HEK293T (cell line): ENCODE measurements at regions not wholly inside any gene's neighbourhood (a gene's known extent, or its start where the extent isn't known, plus 50 kb on each side); places are given as distances from the start of the nearest gene placed in this dataset.
A peak's percentile ranks its signal among the peaks of the same experiment; 100 is the strongest.

ENCODE experiments used
- CTCF ChIA-PET: fragments of 350-600 bp; formaldehyde crosslinking; extraction: SDS; loops from one replicate; lab custom pipeline; 2021; ENCODE audit warnings: antibody characterized with exemption, inconsistent platforms; lab: Yijun Ruan, JAX
- POLR2A ChIA-PET: fragments of 350-600 bp; formaldehyde crosslinking; extraction: SDS; loops from one replicate; lab custom pipeline; 2020; ENCODE audit warnings: antibody characterized with exemption, inconsistent platforms; lab: Yijun Ruan, JAX
- DNase-seq: peaks from one replicate; pipeline ENCODE4 v3.0.0; 2012; ENCODE audit warnings: mixed read lengths; ENCODE audit errors: extremely low spot score
- ARNT ChIP-seq: fragments of 450-650 bp; IDR thresholded peaks from 2 replicates; pipeline ENCODE4 v1.6.1; 2017; ENCODE audit warnings: mild to moderate bottlenecking
- BHLHE40 ChIP-seq: fragments of 450-650 bp; IDR thresholded peaks from 2 replicates; pipeline ENCODE4 v1.6.1; 2016; ENCODE audit warnings: mild to moderate bottlenecking, moderate library complexity, borderline replicate concordance
- CTBP1 ChIP-seq: fragments of 450-650 bp; IDR thresholded peaks from 2 replicates; pipeline ENCODE4 v1.6.1; 2016; ENCODE audit warnings: borderline replicate concordance
- ELF4 ChIP-seq: fragments of 450-650 bp; IDR thresholded peaks from 2 replicates; pipeline ENCODE4 v1.6.1; 2017; ENCODE audit warnings: antibody characterized with exemption
- FOXA1 ChIP-seq: fragments of 450-650 bp; IDR thresholded peaks from 2 replicates; pipeline ENCODE4 v1.6.1; 2016; ENCODE audit warnings: mild to moderate bottlenecking
- FOXK2 ChIP-seq: fragments of 450-650 bp; IDR thresholded peaks from 2 replicates; pipeline ENCODE4 v1.6.1; 2016; ENCODE audit warnings: mild to moderate bottlenecking
- FOXM1 ChIP-seq: fragments of 450-650 bp; IDR thresholded peaks from 2 replicates; pipeline ENCODE4 v1.6.1; 2017; ENCODE audit warnings: mild to moderate bottlenecking, borderline replicate concordance
- HDGF ChIP-seq: fragments of 450-650 bp; IDR thresholded peaks from 2 replicates; pipeline ENCODE4 v1.6.1; 2017; ENCODE audit warnings: antibody characterized with exemption, borderline replicate concordance
- L3MBTL2 ChIP-seq: fragments of 450-650 bp; conservative IDR thresholded peaks from 2 replicates; pipeline ENCODE4 v1.6.1; 2016; ENCODE audit warnings: mild to moderate bottlenecking
- LEF1 ChIP-seq: fragments of 450-650 bp; IDR thresholded peaks from 2 replicates; pipeline ENCODE4 v1.6.1; 2017; ENCODE audit warnings: mild to moderate bottlenecking, borderline replicate concordance
- NFRKB ChIP-seq: fragments of 450-650 bp; IDR thresholded peaks from 2 replicates; pipeline ENCODE4 v1.6.1; 2016; ENCODE audit warnings: mild to moderate bottlenecking, moderate library complexity
- PKNOX1 ChIP-seq: fragments of 450-650 bp; IDR thresholded peaks from 2 replicates; pipeline ENCODE4 v1.6.1; 2016
- SP1 ChIP-seq: fragments of 450-650 bp; IDR thresholded peaks from 2 replicates; pipeline ENCODE4 v1.6.1; 2017
- SUZ12 ChIP-seq: fragments of 450-650 bp; IDR thresholded peaks from 2 replicates; pipeline ENCODE4 v1.6.1; 2016; ENCODE audit warnings: mild to moderate bottlenecking
- TARDBP ChIP-seq: fragments of 450-650 bp; IDR thresholded peaks from 2 replicates; pipeline ENCODE4 v1.6.1; 2016
- ZNF384 ChIP-seq: fragments of 450-650 bp; IDR thresholded peaks from 2 replicates; pipeline ENCODE4 v1.6.1; 2016

DNA sequence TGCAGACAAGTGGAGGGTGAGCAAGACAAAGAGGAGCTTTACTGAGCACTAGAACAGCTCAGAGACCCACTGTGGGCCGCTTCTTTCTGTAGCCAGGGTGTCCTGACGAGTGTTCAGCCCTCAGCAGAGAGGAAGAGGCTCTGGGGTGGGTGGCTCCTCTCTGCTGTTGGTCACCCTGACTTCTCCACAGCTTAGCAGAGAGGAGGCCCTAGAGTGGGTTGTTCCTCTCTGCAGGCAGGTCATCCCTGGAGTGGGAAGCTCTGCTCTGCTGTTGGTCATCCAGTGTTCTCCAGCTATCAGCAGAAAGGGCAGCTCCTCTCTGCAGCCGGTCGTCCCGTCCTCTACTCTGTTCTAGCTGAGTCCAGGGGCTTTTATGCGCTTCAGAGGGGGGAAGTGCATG is 286.5 kb downstream of the ICOS start:
- TF ChIP-seq BHLHE40 (no peak), FOXA1 (no peak), ARNT (no peak)
- ChIA-PET CTCF (no interaction called here), POLR2A (no interaction called here)
- no peak for DNase-seq

GRCh38 chr2:204223544-204223943 is 287.0 kb downstream of the ICOS start:
- DNase-seq, result no peak
- ChIA-PET POLR2A (no interaction called here), CTCF (no interaction called here)
- TF ChIP-seq TARDBP, result no peak
- TF ChIP-seq CTBP1, result no peak
- no peak for TF ChIP-seq L3MBTL2
- TF ChIP-seq NFRKB, result no peak
- TF ChIP-seq ARNT, result no peak
- TF ChIP-seq FOXK2, result no peak

DNA sequence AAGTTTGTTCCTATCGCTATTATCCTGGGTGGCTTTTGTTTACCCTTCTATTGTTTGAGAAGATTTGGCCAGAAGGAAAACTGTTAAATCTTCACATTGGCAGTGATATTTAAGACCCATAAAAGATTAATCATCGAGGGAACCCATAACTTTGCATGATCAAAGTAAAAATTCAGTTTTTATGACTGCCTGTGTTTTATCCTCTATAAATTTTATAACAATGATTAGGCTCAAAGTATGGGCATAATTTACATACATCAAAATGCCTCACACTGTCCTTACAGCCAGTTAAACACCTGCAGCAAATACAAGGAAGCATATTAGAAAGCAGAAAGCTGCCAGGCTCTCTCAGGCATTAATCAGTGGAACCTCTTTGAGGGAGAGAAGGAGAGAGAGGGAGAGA is 289.1 kb downstream of the ICOS start:
- no peak for DNase-seq
- ChIA-PET CTCF (no interaction called here), POLR2A (no interaction called here)
- TF ChIP-seq BHLHE40 (no peak), PKNOX1 (peak; percentile 58; the same call in 1 of the 2 replicates), ELF4 (no peak)

GRCh38 chr2:204226305-204226880 is 289.8 kb downstream of the ICOS start:
- TF ChIP-seq TARDBP (no peak), SUZ12 (no peak), ELF4 (no peak)
- CTCF ChIA-PET, result interaction anchor here (0.6 kb wide), 1 partner anchor 157 kb away, joined by 4 read pairs; no protein-coding TSS in a partner anchor
- POLR2A ChIA-PET, result no interaction called here
- no peak for DNase-seq

DNA sequence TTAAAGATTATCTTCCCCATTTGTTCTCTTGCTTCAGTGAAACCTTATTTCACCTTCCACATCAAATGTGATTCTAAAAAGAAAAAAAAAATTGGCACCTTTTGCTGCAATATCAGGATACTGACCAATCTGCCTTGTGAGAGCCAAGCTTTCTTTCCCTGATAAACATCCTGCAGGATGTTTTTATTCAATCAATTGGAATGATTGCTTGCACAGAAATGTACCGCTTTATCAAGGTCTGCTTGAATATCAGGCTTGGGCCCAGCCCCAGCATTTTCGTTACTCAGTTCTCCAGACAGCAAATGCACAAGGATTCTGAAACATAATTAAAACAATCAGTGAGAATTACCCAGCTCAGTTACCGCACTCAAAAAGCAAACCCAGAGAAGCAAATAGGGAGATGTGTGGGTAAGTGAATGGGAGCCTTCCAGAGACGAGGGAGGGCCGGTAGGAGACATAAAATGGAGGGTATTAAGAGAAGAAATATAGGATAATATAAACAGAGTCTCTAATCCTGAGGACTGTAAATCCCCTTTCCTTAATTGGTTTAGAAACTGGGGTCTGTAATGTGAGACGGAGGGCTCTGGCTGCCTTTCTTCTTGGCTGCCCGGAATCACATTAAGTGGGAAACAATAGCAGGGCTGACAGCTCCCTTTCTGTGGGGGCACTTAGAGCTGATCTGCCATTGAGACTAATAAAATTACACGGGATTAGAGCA is 291.8 kb downstream of the ICOS start:
- TF ChIP-seq PKNOX1, result peak; percentile 49; the same call in 1 of the 2 replicates
- no peak for TF ChIP-seq FOXK2
- ChIA-PET CTCF (interaction anchor here (1.1 kb wide), 1 partner anchor 83 kb away, joined by 3 read pairs; no protein-coding TSS in a partner anchor), POLR2A (interaction anchor here (0.7 kb wide), 1 partner anchor 10 kb away, joined by 3 read pairs; no protein-coding TSS in a partner anchor)
- peak; percentile 29 for DNase-seq

GRCh38 chr2:204234248-204234647 is 297.7 kb downstream of the ICOS start:
- CTCF ChIA-PET, result no interaction called here
- TF ChIP-seq L3MBTL2 (no peak), SUZ12 (no peak), LEF1 (no peak), FOXK2 (no peak), TARDBP (no peak), PKNOX1 (no peak), FOXM1 (no peak), HDGF (no peak), ZNF384 (no peak), BHLHE40 (no peak)
- no peak for DNase-seq
- POLR2A ChIA-PET, result no interaction called here

DNA sequence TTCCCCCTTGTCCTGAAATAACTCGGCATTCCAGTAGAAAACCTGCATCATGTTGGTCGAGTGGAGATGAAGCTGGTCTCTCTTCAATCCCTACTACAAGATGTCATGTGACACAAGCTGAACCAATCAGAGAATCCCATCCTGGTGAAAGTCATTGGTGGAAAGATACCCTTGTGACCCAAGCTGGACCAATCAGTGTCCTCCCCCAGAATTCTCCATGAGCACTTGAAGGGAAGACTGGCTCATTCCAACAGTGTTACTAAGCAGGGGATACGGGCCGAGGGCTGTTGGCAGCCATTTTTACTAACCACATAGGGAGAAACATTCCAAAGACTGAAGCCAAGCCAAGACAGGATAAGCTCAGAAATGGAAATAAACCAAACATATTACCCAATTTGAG is 298.3 kb downstream of the ICOS start:
- TF ChIP-seq SP1 (no peak), BHLHE40 (no peak), SUZ12 (no peak), L3MBTL2 (no peak), ELF4 (no peak), FOXK2 (no peak), FOXA1 (no peak), CTBP1 (no peak), PKNOX1 (no peak), ARNT (no peak), ZNF384 (no peak), FOXM1 (no peak), HDGF (no peak), NFRKB (no peak), LEF1 (no peak), TARDBP (no peak)
- CTCF ChIA-PET, result no interaction called here
- no peak for DNase-seq
- POLR2A ChIA-PET, result no interaction called here
